Endothelial cell of umbilical vein (primary cell): ENCODE measurements at regions not wholly inside any gene's neighbourhood (a gene's known extent, or its start where the extent isn't known, plus 50 kb on each side); places are given as distances from the start of the nearest gene placed in this dataset.
A peak's percentile ranks its signal among the peaks of the same experiment; 100 is the strongest.

Experiments
- BruUV-seq: library from RNA; stranded (reverse); fragments of 400-500 nt; replicated peaks from 2 replicates; lab custom pipeline; 2021; lab: Mats Ljungman, UMichigan
- CTCF ChIA-PET: fragments of 300-600, 350-600 bp; sonication (Branson Sonifier 250); formaldehyde crosslinking; loops from one replicate; lab custom pipeline; 2021; ENCODE audit warnings: antibody characterized with exemption, inconsistent platforms; lab: Charles Lee
- POLR2A ChIA-PET: fragments of 300-600, 350-600 bp; sonication (Branson Sonifier 250); formaldehyde crosslinking; loops from one replicate; lab custom pipeline; 2021; ENCODE audit warnings: antibody characterized with exemption, inconsistent platforms; lab: Charles Lee
- DNase-seq: peaks from one replicate; pipeline ENCODE4 v3.0.0-alpha.2; 2011; ENCODE audit warnings: low read depth, low spot score
- FAIRE-seq: peaks from 2 replicates; lab custom pipeline; 2011; peaks lifted over from hg19 to GRCh38; lab: Jason Lieb, UNC
- H2AFZ ChIP-seq: 2 replicates; pipeline ENCODE4 v1.6.0; 2012; ENCODE audit warnings: low read depth, low read length, control low read depth, inconsistent platforms
- H3K27ac ChIP-seq: 2 replicates; pipeline ENCODE4 v1.5.1; 2011; ENCODE audit warnings: low read depth, mild to moderate bottlenecking, control low read depth, low read length, moderate library complexity; ENCODE audit not compliant: insufficient read depth
- H3K27me3 ChIP-seq, 2 experiments: 2 replicates each; pipeline versions ENCODE4 v1.6.0 to v1.6.1; 2011; ENCODE audit warnings: low read length in 2 of 2, mixed read lengths in 1 of 2; ENCODE audit not compliant: control insufficient read depth in 2 of 2, insufficient read depth in 2 of 2
- H3K36me3 ChIP-seq, 2 experiments: 2 replicates in 1 of 2; 3 replicates in 1 of 2; pipeline ENCODE4 v1.5.1; 2011; ENCODE audit warnings: low read length in 2 of 2, mild to moderate bottlenecking in 1 of 2, moderate library complexity in 1 of 2; ENCODE audit not compliant: control insufficient read depth in 2 of 2, insufficient read depth in 2 of 2; ENCODE audit errors: extremely low read depth in 1 of 2
- H3K4me1 ChIP-seq: 3 replicates; pipeline ENCODE4 v1.5.1; 2011; ENCODE audit warnings: mild to moderate bottlenecking, low read length; ENCODE audit not compliant: control insufficient read depth, insufficient read depth; ENCODE audit errors: extremely low read depth
- H3K4me2 ChIP-seq: 2 replicates; pipeline ENCODE4 v1.6.1; 2011; ENCODE audit warnings: low read length, control low read depth, mixed read lengths; ENCODE audit not compliant: insufficient read depth
- H3K4me3 ChIP-seq, 3 experiments: fragments of 200-600 bp in 1 of 3; sonication (generic), shearing (Covaris generic) in 1 of 3; replicated peaks in 1 of 3; 2 replicates each; pipeline ENCODE4 v1.5.1; 2011 to 2016; ENCODE audit warnings: control low read depth in 3 of 3, low read length in 3 of 3, mild to moderate bottlenecking in 2 of 3, inconsistent platforms in 1 of 3, low read depth in 1 of 3, moderate library complexity in 1 of 3; ENCODE audit not compliant: insufficient read depth in 1 of 3
- H3K79me2 ChIP-seq: 2 replicates; pipeline ENCODE4 v1.6.0; 2012; ENCODE audit warnings: low read length, inconsistent platforms; ENCODE audit not compliant: control insufficient read depth, insufficient read depth
- H3K9ac ChIP-seq: replicated peaks from 2 replicates; pipeline ENCODE3; 2011; ENCODE audit warnings: low read length, control low read depth; ENCODE audit not compliant: insufficient read depth; ENCODE audit errors: extremely low read depth
- H3K9me1 ChIP-seq: replicated peaks from 3 replicates; pipeline ENCODE4 v1.6.0; 2011; ENCODE audit warnings: mild to moderate bottlenecking, low read length; ENCODE audit not compliant: control insufficient read depth, insufficient read depth; ENCODE audit errors: extremely low read depth
- H3K9me3 ChIP-seq: replicated peaks from 2 replicates; pipeline ENCODE4 v1.5.1; 2012; ENCODE audit warnings: low read length, inconsistent platforms; ENCODE audit not compliant: control insufficient read depth, insufficient read depth
- H4K20me1 ChIP-seq: replicated peaks from 2 replicates; pipeline ENCODE3; 2011; ENCODE audit warnings: mild to moderate bottlenecking, low read length; ENCODE audit not compliant: control insufficient read depth, insufficient read depth; ENCODE audit errors: extremely low read depth
- FOS ChIP-seq: IDR thresholded peaks from 2 replicates; pipeline ENCODE4 v1.6.1; 2011; ENCODE audit warnings: mild to moderate bottlenecking, low read length, moderate library complexity, borderline replicate concordance; ENCODE audit not compliant: insufficient read depth
- MAX ChIP-seq: IDR thresholded peaks from 2 replicates; pipeline ENCODE4 v1.6.1; 2011; ENCODE audit not compliant: insufficient read depth, insufficient read length
- POLR2A ChIP-seq: IDR thresholded peaks from 2 replicates; pipeline ENCODE4 v1.6.1; 2012; ENCODE audit warnings: low read depth, mild to moderate bottlenecking, control low read depth, low read length
- dilution Hi-C: fragments of 300-500 bp; cut with MboI; formaldehyde crosslinking; loops from one replicate; pipeline ENCODE4 v1.15.0; 2019; ENCODE audit warnings: low sequenced_read_pairs; ENCODE audit not compliant: extremely low pct_ligation_motif_present
- intact Hi-C: fragments of 100-400 bp; cut with micrococcal nuclease; formaldehyde crosslinking; loops from one replicate; pipeline ENCODE4 v1.10.0; 2022
- TF ChIP-seq, protein P1 (sequence below), 2 donors: IDR thresholded peaks; 1 replicate in 1 of 2; 2 replicates in 1 of 2; pipeline ENCODE4 v1.5.1; 2011; ENCODE audit warnings: low read length in 2 of 2, mild to moderate bottlenecking in 2 of 2, moderate library complexity in 2 of 2, control low read depth in 1 of 2, inconsistent platforms in 1 of 2, low read depth in 1 of 2; ENCODE audit not compliant: insufficient read depth in 1 of 2; ENCODE audit errors: extremely low read depth in 1 of 2

DNA sequence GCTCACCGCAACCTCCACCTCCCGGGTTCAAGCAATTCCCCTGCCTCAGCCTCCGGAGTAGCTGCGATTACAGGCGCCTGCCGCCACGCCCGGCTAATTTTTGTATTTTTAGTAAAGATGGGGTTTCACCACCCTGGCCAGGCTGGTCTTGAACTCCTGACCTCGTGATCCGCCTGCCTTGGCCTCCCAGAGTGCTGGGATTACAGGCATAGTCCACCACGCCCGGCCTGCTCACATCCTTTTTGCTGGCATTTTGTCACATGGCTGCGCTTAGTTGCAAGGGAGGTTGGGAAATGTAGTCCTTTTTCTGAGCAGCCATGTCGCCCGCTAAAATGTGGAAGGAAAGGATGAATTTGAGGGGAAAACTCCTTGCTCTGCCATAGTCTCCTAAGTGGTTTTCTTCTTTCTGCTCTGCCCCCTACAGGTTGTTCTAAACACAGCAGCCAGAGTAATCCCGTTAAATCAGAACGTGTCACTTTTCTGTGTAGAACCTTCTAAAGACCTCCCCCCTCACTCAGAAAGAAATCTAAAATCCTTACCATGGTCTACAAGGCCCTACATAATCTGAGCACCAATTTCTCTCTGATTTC, 57.8 kb upstream of the HSPA9 start:
- intact Hi-C loops, result loop anchor here (1.0 kb wide), 1 partner anchor 54 kb away; no protein-coding TSS in a partner anchor
- POLR2A ChIA-PET, result interaction anchor here (0.7 kb wide), 1 partner anchor 166 kb away, joined by 3 read pairs; no protein-coding TSS in a partner anchor
- peak; percentile 92 for DNase-seq

More for the DNA sequence above, 57.8 kb upstream of the HSPA9 start:
- CTCF ChIA-PET, result interaction anchor here (1.0 to 1.1 kb wide), 2 partner anchors 431 to 629 kb away, joined by 3 read pairs; no protein-coding TSS in a partner anchor
- H3K4me2 ChIP-seq, result no peak overlapping the region
- FAIRE-seq, result peak; percentile 97
- BruUV-seq, result no TSS peak
- peak overlapping the region; percentile 45 for H2AFZ ChIP-seq
- no peaks in the 10 kb centered on the region for H3K9me1 ChIP-seq
- dilution Hi-C loops, result no loop called here
- no peak overlapping the region for H3K9ac ChIP-seq
- H3K4me3 ChIP-seq, result no peak overlapping the region
- no peaks in the 10 kb centered on the region for H4K20me1 ChIP-seq
- H3K79me2 ChIP-seq, result no peaks in the 10 kb centered on the region
- no peaks in the 10 kb centered on the region for H3K36me3 ChIP-seq
- H3K27me3 ChIP-seq, result peaks cover 0 to 3% of the 10 kb centered on the region in 2 experiments
- no peaks in the 10 kb centered on the region for H3K4me1 ChIP-seq
- no peaks in the 10 kb centered on the region for H3K9me3 ChIP-seq
- H3K27ac ChIP-seq, result no peak overlapping the region
- TF ChIP-seq MAX (peak; percentile 67), FOS (no peak), POLR2A (no peak)
- TF ChIP-seq, protein P1, sequence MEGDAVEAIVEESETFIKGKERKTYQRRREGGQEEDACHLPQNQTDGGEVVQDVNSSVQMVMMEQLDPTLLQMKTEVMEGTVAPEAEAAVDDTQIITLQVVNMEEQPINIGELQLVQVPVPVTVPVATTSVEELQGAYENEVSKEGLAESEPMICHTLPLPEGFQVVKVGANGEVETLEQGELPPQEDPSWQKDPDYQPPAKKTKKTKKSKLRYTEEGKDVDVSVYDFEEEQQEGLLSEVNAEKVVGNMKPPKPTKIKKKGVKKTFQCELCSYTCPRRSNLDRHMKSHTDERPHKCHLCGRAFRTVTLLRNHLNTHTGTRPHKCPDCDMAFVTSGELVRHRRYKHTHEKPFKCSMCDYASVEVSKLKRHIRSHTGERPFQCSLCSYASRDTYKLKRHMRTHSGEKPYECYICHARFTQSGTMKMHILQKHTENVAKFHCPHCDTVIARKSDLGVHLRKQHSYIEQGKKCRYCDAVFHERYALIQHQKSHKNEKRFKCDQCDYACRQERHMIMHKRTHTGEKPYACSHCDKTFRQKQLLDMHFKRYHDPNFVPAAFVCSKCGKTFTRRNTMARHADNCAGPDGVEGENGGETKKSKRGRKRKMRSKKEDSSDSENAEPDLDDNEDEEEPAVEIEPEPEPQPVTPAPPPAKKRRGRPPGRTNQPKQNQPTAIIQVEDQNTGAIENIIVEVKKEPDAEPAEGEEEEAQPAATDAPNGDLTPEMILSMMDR (IDR thresholded peaks at IDR 0.05; ENCODE audit: extremely low read depth in 1 of 2, insufficient read depth in 1 of 2, low read depth in 1 of 2, low read length in 2 of 2), result peak; percentile 52 to 59
